SK-N-SH treated with all-trans-retinoic acid at 6 μM for 48 hours (cell line): ENCODE measurements at regions not wholly inside any gene's neighbourhood (a gene's known extent, or its start where the extent isn't known, plus 50 kb on each side); places are given as distances from the start of the nearest gene placed in this dataset.

Experiments used
- ATAC-seq: fragments of 200-7000 bp; cut with Tn5 transposase; 3 replicates; pipeline ENCODE4 v1.9.1; 2020; ENCODE audit warnings: mild to moderate bottlenecking, moderate library complexity
- ARNTL ChIP-seq: fragments of 450-650 bp; formaldehyde crosslinking; IDR thresholded peaks from 2 replicates; pipeline ENCODE4 v1.5.0; 2020; ENCODE audit warnings: low read depth, mild to moderate bottlenecking, moderate library complexity, borderline replicate concordance
- BACH2 ChIP-seq: fragments of 250-450 bp; sonication (Bioruptor Pico); IDR thresholded peaks from 2 replicates; pipeline ENCODE4 v1.9.0; 2021; ENCODE audit warnings: mild to moderate bottlenecking, borderline replicate concordance
- CSRNP3 ChIP-seq: fragments of 250-450 bp; sonication (Bioruptor Pico); IDR thresholded peaks from 2 replicates; pipeline ENCODE4 v1.5.1; 2021; ENCODE audit warnings: mild to moderate bottlenecking, moderate library complexity
- ESRRG ChIP-seq: fragments of 250-450 bp; sonication (Bioruptor Pico); IDR thresholded peaks from 2 replicates; pipeline ENCODE4 v1.6.1; 2021; ENCODE audit warnings: mild to moderate bottlenecking
- GLIS3 ChIP-seq: fragments of 250-450 bp; sonication (Bioruptor Pico); IDR thresholded peaks from 2 replicates; pipeline ENCODE4 v1.5.0; 2020; ENCODE audit warnings: mild to moderate bottlenecking, moderate library complexity
- ISL1 ChIP-seq: fragments of 250-450 bp; sonication (Bioruptor Pico); IDR thresholded peaks from 2 replicates; pipeline ENCODE4 v2.1.2; 2022; ENCODE audit warnings: mild to moderate bottlenecking, moderate library complexity
- OSR1 ChIP-seq: fragments of 250-450 bp; sonication (Bioruptor Pico); IDR thresholded peaks from 2 replicates; pipeline ENCODE4 v1.8.0; 2022; ENCODE audit warnings: moderate library complexity, mild to moderate bottlenecking, inconsistent platforms
- PATZ1 ChIP-seq: fragments of 250-450 bp; sonication (Bioruptor Pico); IDR thresholded peaks from 2 replicates; pipeline ENCODE4 v1.8.0; 2020; ENCODE audit warnings: mild to moderate bottlenecking, moderate library complexity, borderline replicate concordance
- POU6F1 ChIP-seq: fragments of 250-450 bp; sonication (Bioruptor Pico); IDR thresholded peaks from 2 replicates; pipeline ENCODE4 v1.8.0; 2021; ENCODE audit warnings: low read depth, mild to moderate bottlenecking, moderate library complexity, borderline replicate concordance
- PPARA ChIP-seq: fragments of 250-450 bp; sonication (Bioruptor Pico); IDR thresholded peaks from 2 replicates; pipeline ENCODE4 v1.5.0; 2020; ENCODE audit warnings: mild to moderate bottlenecking, borderline replicate concordance
- SNAI2 ChIP-seq: fragments of 250-450 bp; sonication (Bioruptor Pico); IDR thresholded peaks from 2 replicates; pipeline ENCODE4 v1.5.0; 2020; ENCODE audit warnings: mild to moderate bottlenecking, moderate library complexity
- TCF4 ChIP-seq: fragments of 250-450 bp; sonication (Bioruptor Pico); IDR thresholded peaks from 2 replicates; pipeline ENCODE4 v1.8.0; 2021; ENCODE audit warnings: mild to moderate bottlenecking, moderate library complexity, borderline replicate concordance
- TOX ChIP-seq: fragments of 250-450 bp; sonication (Bioruptor Pico); IDR thresholded peaks from 2 replicates; pipeline ENCODE4 v1.8.0; 2021; ENCODE audit warnings: mild to moderate bottlenecking, moderate library complexity, borderline replicate concordance
- ZC3H10 ChIP-seq: fragments of 250-450 bp; sonication (Bioruptor Pico); IDR thresholded peaks from 2 replicates; pipeline ENCODE4 v1.5.1; 2021; ENCODE audit warnings: mild to moderate bottlenecking, moderate library complexity
- ZFP3 ChIP-seq: fragments of 250-450 bp; sonication (Bioruptor Pico); IDR thresholded peaks from 2 replicates; pipeline ENCODE4 v1.5.0; 2020; ENCODE audit warnings: mild to moderate bottlenecking, moderate library complexity
- ZFP30 ChIP-seq: fragments of 450-650 bp; formaldehyde crosslinking; IDR thresholded peaks from 2 replicates; pipeline ENCODE4 v1.5.0; 2022; ENCODE audit warnings: mild to moderate bottlenecking, moderate library complexity
- ZNF565 ChIP-seq: fragments of 450-650 bp; formaldehyde crosslinking; conservative IDR thresholded peaks from 2 replicates; pipeline ENCODE4 v1.5.0; 2020; ENCODE audit warnings: low read depth, mild to moderate bottlenecking, moderate library complexity
- ZNF70 ChIP-seq: fragments of 450-650 bp; formaldehyde crosslinking; IDR thresholded peaks from 2 replicates; pipeline ENCODE4 v1.5.0; 2020; ENCODE audit warnings: mild to moderate bottlenecking, moderate library complexity
- ZNF8 ChIP-seq: fragments of 450-650 bp; formaldehyde crosslinking; IDR thresholded peaks from 2 replicates; pipeline ENCODE4 v1.5.0; 2020; ENCODE audit warnings: mild to moderate bottlenecking, moderate library complexity
- TF ChIP-seq, protein P1 (sequence below): fragments of 250-450 bp; sonication (Bioruptor Pico); IDR thresholded peaks from 2 replicates; pipeline ENCODE4 v1.5.0; 2020; ENCODE audit warnings: mild to moderate bottlenecking, moderate library complexity
- TF ChIP-seq, protein P2 (sequence below): fragments of 250-450 bp; sonication (Bioruptor Pico); IDR thresholded peaks from 2 replicates; pipeline ENCODE4 v1.5.1; 2020; ENCODE audit warnings: low read depth, mild to moderate bottlenecking, moderate library complexity

GRCh38 chr12:129966146-129966995 lies 62.5 kb upstream of the TMEM132D start:
- no peak for ATAC-seq
- TF ChIP-seq ZNF565 = no peak
- no peak for TF ChIP-seq ZNF8 (CRISPR knock-in tag)
- no peak for TF ChIP-seq BACH2 (CRISPR knock-in tag)
- no peak for TF ChIP-seq ZFP3 (CRISPR knock-in tag)
- TF ChIP-seq SNAI2 (CRISPR knock-in tag) = no peak
- no peak for TF ChIP-seq ESRRG (CRISPR knock-in tag)
- no peak for TF ChIP-seq PATZ1
- no peak for TF ChIP-seq PPARA
- no peak for TF ChIP-seq ZNF70 (CRISPR knock-in tag)
- TF ChIP-seq ISL1 = no peak
- TF ChIP-seq, protein P1, sequence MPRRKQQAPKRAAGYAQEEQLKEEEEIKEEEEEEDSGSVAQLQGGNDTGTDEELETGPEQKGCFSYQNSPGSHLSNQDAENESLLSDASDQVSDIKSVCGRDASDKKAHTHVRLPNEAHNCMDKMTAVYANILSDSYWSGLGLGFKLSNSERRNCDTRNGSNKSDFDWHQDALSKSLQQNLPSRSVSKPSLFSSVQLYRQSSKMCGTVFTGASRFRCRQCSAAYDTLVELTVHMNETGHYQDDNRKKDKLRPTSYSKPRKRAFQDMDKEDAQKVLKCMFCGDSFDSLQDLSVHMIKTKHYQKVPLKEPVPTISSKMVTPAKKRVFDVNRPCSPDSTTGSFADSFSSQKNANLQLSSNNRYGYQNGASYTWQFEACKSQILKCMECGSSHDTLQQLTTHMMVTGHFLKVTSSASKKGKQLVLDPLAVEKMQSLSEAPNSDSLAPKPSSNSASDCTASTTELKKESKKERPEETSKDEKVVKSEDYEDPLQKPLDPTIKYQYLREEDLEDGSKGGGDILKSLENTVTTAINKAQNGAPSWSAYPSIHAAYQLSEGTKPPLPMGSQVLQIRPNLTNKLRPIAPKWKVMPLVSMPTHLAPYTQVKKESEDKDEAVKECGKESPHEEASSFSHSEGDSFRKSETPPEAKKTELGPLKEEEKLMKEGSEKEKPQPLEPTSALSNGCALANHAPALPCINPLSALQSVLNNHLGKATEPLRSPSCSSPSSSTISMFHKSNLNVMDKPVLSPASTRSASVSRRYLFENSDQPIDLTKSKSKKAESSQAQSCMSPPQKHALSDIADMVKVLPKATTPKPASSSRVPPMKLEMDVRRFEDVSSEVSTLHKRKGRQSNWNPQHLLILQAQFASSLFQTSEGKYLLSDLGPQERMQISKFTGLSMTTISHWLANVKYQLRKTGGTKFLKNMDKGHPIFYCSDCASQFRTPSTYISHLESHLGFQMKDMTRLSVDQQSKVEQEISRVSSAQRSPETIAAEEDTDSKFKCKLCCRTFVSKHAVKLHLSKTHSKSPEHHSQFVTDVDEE (CRISPR knock-in tag) = no peak
- TF ChIP-seq, protein P2, sequence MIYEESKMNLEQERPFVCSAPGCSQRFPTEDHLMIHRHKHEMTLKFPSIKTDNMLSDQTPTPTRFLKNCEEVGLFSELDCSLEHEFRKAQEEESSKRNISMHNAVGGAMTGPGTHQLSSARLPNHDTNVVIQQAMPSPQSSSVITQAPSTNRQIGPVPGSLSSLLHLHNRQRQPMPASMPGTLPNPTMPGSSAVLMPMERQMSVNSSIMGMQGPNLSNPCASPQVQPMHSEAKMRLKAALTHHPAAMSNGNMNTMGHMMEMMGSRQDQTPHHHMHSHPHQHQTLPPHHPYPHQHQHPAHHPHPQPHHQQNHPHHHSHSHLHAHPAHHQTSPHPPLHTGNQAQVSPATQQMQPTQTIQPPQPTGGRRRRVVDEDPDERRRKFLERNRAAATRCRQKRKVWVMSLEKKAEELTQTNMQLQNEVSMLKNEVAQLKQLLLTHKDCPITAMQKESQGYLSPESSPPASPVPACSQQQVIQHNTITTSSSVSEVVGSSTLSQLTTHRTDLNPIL (CRISPR knock-in tag) = no peak
- no peak for TF ChIP-seq CSRNP3 (CRISPR knock-in tag)
- no peak for TF ChIP-seq OSR1 (CRISPR knock-in tag)
- TF ChIP-seq GLIS3 (CRISPR knock-in tag) = no peak
- no peak for TF ChIP-seq ZFP30
- no peak for TF ChIP-seq ARNTL
- TF ChIP-seq ZC3H10 (CRISPR knock-in tag) = no peak

DNA sequence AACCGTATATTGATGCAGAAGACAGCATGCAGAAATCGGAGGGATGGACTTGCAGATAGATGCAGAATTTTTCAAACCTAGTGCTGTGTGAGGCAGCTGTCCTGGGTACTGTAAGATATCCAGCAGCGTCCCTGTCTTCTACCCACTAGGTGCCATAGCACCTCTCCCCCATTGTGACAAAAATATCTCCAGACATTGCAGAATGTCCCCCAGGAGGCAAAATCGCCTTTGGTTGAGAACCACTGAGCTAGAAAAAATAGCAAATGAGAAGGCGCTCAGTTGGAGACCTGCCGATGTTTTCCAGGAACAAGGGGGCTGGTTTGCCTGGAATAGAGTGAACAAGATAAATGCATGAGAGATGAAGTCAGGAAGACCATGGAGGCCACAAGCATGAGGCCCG lies 67.9 kb upstream of the TMEM132D start:
- ATAC-seq = no peak
- TF ChIP-seq GLIS3 (CRISPR knock-in tag) (no peak), TCF4 (no peak), ZNF70 (CRISPR knock-in tag) (no peak), ESRRG (CRISPR knock-in tag) (no peak), PATZ1 (no peak), PPARA (no peak), ZFP3 (CRISPR knock-in tag) (no peak), POU6F1 (no peak), ZNF565 (no peak), ISL1 (no peak), ZC3H10 (CRISPR knock-in tag) (no peak), ARNTL (no peak), SNAI2 (CRISPR knock-in tag) (no peak), TOX (no peak), ZNF8 (CRISPR knock-in tag) (no peak)
- TF ChIP-seq, protein P2 (CRISPR knock-in tag) = no peak
- TF ChIP-seq, protein P1 (CRISPR knock-in tag) = no peak
